K562 (cell line): ENCODE measurements at regions not wholly inside any gene's neighbourhood (a gene's known extent, or its start where the extent isn't known, plus 50 kb on each side); places are given as distances from the start of the nearest gene placed in this dataset.
A peak's percentile ranks its signal among the peaks of the same experiment; 100 is the strongest.

Source experiments
- C11orf30 ChIP-seq: fragments of 450-650 bp; IDR thresholded peaks from 2 replicates; pipeline ENCODE4 v1.6.1; 2016; ENCODE audit warnings: low read depth, mild to moderate bottlenecking
- E2F3 ChIP-seq: fragments of 250-450 bp; sonication (Bioruptor Pico); IDR thresholded peaks from 2 replicates; pipeline ENCODE4 v1.4.0; 2020; ENCODE audit warnings: mild to moderate bottlenecking
- EP300 ChIP-seq: IDR thresholded peaks from 2 replicates; pipeline ENCODE4 v1.6.1; 2012; ENCODE audit warnings: low read length, improper control_type of control experiment
- FOXM1 ChIP-seq, 2 experiments: fragments of 450-650 bp in 1 of 2; sonication (generic) in 1 of 2; formaldehyde crosslinking in 1 of 2; IDR thresholded peaks; 2 replicates each; pipeline versions ENCODE4 v1.6.1 to v1.9.0; 2017 to 2022; ENCODE audit warnings: low read depth in 2 of 2, mild to moderate bottlenecking in 2 of 2, missing genetic modification reagents in 1 of 2, moderate library complexity in 1 of 2
- GTF2F1 ChIP-seq: IDR thresholded peaks from 2 replicates; pipeline ENCODE4 v1.6.1; 2011; ENCODE audit warnings: low read depth, low read length, improper control_type of control experiment
- RBM15 ChIP-seq: fragments of 200-400 bp; formaldehyde crosslinking; IDR thresholded peaks from 2 replicates; pipeline ENCODE4 v1.6.1; 2018; ENCODE audit warnings: mild to moderate bottlenecking, low read length, moderate library complexity; ENCODE audit not compliant: insufficient read depth
- SMAD3 ChIP-seq: fragments of 450-650 bp; formaldehyde crosslinking; conservative IDR thresholded peaks from 2 replicates; pipeline ENCODE4 v1.4.0; 2020; ENCODE audit warnings: mild to moderate bottlenecking
- SMARCA5 ChIP-seq: fragments of 450-650 bp; IDR thresholded peaks from 2 replicates; pipeline ENCODE4 v1.6.1; 2016
- SMC3 ChIP-seq: conservative IDR thresholded peaks from 2 replicates; pipeline ENCODE4 v1.6.1; 2011; ENCODE audit warnings: low read depth, low read length, improper control_type of control experiment; ENCODE audit not compliant: insufficient read depth
- TRIM28 ChIP-seq: fragments of 450-650 bp; IDR thresholded peaks from 2 replicates; pipeline ENCODE4 v1.6.1; 2017
- WHSC1 ChIP-seq: IDR thresholded peaks from one replicate; pipeline ENCODE4 v1.6.1; 2012; ENCODE audit warnings: low read length, control low read depth, inconsistent platforms
- ZNF121 ChIP-seq: sonication (generic); formaldehyde crosslinking; conservative IDR thresholded peaks from 2 replicates; pipeline ENCODE4 v1.8.0; 2022; ENCODE audit warnings: missing genetic modification reagents
- ZNF175 ChIP-seq: fragments of 200-800 bp; sonication (Bioruptor generic); IDR thresholded peaks from 2 replicates; pipeline ENCODE4 v1.6.1; 2016; ENCODE audit warnings: low read depth, mild to moderate bottlenecking, missing genetic modification characterization, missing compliant biosample characterization
- TF ChIP-seq, protein P1 (sequence below): sonication (generic); formaldehyde crosslinking; IDR thresholded peaks from 2 replicates; pipeline ENCODE4 v1.8.1; 2023; ENCODE audit warnings: mild to moderate bottlenecking, missing genetic modification reagents
- TF ChIP-seq, protein P2 (sequence below): sonication (generic); formaldehyde crosslinking; IDR thresholded peaks from 2 replicates; pipeline ENCODE4 v1.5.0; 2020; ENCODE audit warnings: missing genetic modification reagents
- TF ChIP-seq, protein P3 (sequence below): fragments of 450-650 bp; IDR thresholded peaks from 2 replicates; pipeline ENCODE4 v1.6.1; 2016

DNA sequence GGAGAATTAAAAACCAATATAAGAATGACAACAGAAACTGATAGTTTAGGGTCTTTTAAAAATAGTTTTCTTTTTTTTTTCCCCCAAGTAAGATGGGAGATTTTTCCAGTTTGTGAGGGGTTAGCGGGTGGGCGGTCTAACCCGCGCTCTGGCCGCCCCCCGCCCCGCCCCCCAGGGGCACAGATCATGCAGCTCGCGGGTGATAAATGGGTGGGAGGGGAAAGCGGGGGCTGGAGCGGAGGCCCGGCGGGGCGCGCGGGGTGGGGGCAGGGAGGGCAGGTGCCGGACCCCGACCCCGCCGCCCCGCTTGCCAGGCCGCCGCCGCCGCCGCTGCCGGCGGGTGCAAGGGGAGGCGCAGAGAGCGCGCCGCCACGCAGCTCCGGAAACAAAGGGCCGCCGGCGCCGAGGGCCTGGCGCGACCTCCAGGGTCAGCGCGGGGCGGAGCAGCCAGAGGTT is 60.1 kb upstream of the GSE1 start (continued):
- no peak for TF ChIP-seq SMC3
- no peak for TF ChIP-seq E2F3 (CRISPR knock-in tag)
- TF ChIP-seq ZNF175, result no peak
- TF ChIP-seq C11orf30, result no peak
- TF ChIP-seq EP300, result no peak
- no peak for TF ChIP-seq RBM15
- TF ChIP-seq, protein P1, sequence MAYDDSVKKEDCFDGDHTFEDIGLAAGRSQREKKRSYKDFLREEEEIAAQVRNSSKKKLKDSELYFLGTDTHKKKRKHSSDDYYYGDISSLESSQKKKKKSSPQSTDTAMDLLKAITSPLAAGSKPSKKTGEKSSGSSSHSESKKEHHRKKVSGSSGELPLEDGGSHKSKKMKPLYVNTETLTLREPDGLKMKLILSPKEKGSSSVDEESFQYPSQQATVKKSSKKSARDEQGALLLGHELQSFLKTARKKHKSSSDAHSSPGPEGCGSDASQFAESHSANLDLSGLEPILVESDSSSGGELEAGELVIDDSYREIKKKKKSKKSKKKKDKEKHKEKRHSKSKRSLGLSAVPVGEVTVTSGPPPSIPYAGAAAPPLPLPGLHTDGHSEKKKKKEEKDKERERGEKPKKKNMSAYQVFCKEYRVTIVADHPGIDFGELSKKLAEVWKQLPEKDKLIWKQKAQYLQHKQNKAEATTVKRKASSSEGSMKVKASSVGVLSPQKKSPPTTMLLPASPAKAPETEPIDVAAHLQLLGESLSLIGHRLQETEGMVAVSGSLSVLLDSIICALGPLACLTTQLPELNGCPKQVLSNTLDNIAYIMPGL (CRISPR knock-in tag), result no peak
- TF ChIP-seq TRIM28, result no peak
- TF ChIP-seq, protein P2, sequence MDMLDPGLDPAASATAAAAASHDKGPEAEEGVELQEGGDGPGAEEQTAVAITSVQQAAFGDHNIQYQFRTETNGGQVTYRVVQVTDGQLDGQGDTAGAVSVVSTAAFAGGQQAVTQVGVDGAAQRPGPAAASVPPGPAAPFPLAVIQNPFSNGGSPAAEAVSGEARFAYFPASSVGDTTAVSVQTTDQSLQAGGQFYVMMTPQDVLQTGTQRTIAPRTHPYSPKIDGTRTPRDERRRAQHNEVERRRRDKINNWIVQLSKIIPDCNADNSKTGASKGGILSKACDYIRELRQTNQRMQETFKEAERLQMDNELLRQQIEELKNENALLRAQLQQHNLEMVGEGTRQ (CRISPR knock-in tag), result no peak
- TF ChIP-seq, protein P3, sequence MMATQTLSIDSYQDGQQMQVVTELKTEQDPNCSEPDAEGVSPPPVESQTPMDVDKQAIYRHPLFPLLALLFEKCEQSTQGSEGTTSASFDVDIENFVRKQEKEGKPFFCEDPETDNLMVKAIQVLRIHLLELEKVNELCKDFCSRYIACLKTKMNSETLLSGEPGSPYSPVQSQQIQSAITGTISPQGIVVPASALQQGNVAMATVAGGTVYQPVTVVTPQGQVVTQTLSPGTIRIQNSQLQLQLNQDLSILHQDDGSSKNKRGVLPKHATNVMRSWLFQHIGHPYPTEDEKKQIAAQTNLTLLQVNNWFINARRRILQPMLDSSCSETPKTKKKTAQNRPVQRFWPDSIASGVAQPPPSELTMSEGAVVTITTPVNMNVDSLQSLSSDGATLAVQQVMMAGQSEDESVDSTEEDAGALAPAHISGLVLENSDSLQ, result 0 out of 2 replicates have a peak, but pooled peaks have one; percentile 24
- TF ChIP-seq SMAD3, result no peak
- TF ChIP-seq WHSC1, result no peak
- no peak for TF ChIP-seq ZNF121 (CRISPR knock-in tag)
- no peak for TF ChIP-seq FOXM1 (IDR thresholded peaks at IDR 0.05; ENCODE audit: low read depth)
- 0 out of 2 replicates have a peak, but pooled peaks have one; percentile 58 for TF ChIP-seq FOXM1 (CRISPR knock-in tag; IDR thresholded peaks at IDR 0.05; ENCODE audit: low read depth)
- no peak for TF ChIP-seq GTF2F1
- no peak for TF ChIP-seq SMARCA5
